BLaER1 treated with 17β-estradiol and CSF1 and Interleukin-3, amounts not matched to agents 10 nM and 100 nM (cell line): ENCODE measurements at regions not wholly inside any gene's neighbourhood (a gene's known extent, or its start where the extent isn't known, plus 50 kb on each side); places are given as distances from the start of the nearest gene placed in this dataset.
"Not testable (repeated sequence)": the region's sequence is repeated elsewhere in the genome, so short reads cannot be mapped to it uniquely, and the experiment has no call there.

Experiments
- H3K27ac ChIP-seq, 11 experiments: shearing (Covaris generic); formaldehyde crosslinking; 2 replicates each; pipeline ENCODE4 v1.8.1; 2022
- H3K27me3 ChIP-seq, 11 experiments: shearing (Covaris generic); formaldehyde crosslinking; 2 replicates each; pipeline ENCODE4 v1.8.1; 2022
- H3K36me3 ChIP-seq, 11 experiments: shearing (Covaris generic); formaldehyde crosslinking; 2 replicates each; pipeline ENCODE4 v1.8.1; 2022
- H3K4me1 ChIP-seq, 10 experiments: shearing (Covaris generic); formaldehyde crosslinking; 2 replicates each; pipeline ENCODE4 v1.8.1; 2022
- H3K4me2 ChIP-seq, 11 experiments: shearing (Covaris generic); formaldehyde crosslinking; 2 replicates each; pipeline ENCODE4 v1.8.1; 2022
- H3K4me3 ChIP-seq, 10 experiments: shearing (Covaris generic); formaldehyde crosslinking; 2 replicates each; pipeline ENCODE4 v1.8.1; 2022
- H3K9ac ChIP-seq, 11 experiments: shearing (Covaris generic); formaldehyde crosslinking; 2 replicates each; pipeline ENCODE4 v1.8.1; 2022
- H3K9me3 ChIP-seq, 11 experiments: shearing (Covaris generic); formaldehyde crosslinking; replicated peaks in 1 of 11; 2 replicates each; pipeline ENCODE4 v1.8.1; 2022
- H4K20me1 ChIP-seq, 11 experiments: shearing (Covaris generic); formaldehyde crosslinking; 2 replicates each; pipeline ENCODE4 v1.8.1; 2022
- Cebpa-rat ChIP-seq, 11 experiments: shearing (Covaris generic); IDR thresholded peaks; 2 replicates each; pipeline ENCODE4 v1.8.1; 2022

DNA sequence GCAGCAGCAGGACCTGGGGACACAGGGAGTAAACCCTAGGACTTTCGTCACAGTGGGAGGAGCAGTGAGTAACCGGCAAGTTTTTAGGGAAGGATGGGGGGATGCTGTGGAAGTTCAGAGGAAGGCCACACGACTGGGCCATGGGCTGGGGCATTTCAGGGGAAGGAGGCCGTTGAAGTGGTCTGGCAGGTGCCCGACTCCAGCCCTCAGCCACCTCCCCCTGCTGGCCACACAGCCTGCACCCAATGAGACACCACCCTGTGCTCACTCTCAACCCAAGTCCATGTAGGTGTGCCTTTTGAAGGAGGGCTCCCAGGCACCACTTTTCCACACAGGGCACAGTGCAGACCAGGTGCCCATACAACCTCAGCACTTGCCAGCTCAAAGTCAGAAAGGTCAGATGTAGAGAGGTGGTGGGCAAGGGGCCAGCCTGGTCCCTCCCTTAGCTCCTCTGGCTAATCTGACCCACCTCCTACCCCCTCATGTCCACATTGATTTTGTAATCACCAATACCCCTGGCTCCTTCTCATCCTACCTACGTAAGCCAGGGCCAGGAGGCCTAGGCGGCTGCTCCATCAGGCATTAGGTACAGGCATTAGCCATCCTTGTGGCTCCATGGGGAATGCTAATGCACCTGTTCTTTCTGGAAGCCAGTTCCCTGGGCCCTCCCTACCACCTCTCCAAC, 211.2 kb downstream of the SMAD2 start:
- Histone ChIP-seq H3K4me3 (no peak overlapping the region), H3K9me3 (no peaks in the 10 kb centered on the region), H3K27ac (no peak overlapping the region), H4K20me1 (no peaks in the 10 kb centered on the region), H3K36me3 (no peaks in the 10 kb centered on the region), H3K9ac (no peak overlapping the region), H3K4me2 (no peak overlapping the region), H3K4me1 (no peaks in the 10 kb centered on the region), H3K27me3 (no peaks in the 10 kb centered on the region)
- no peak for TF ChIP-seq Cebpa-rat (IDR thresholded peaks at IDR 0.05)

DNA sequence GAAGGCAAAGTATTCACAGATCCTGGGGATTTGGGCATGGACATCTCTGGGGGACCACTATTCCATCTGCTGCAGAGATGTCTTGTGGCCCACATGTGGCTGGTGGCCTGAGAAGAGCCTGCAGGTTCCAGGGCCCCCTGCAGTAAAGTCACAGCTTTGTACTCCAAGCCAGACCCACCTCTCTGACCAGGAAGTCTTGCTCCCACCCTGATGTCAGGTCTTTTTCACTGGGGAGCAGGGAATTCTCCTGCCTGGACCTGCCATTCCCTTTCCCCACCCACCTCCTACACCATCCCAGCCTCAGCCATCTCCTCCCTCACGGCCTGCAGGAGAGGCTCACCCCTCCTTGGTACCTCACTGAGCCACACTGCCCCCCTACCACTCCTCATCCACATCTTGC, 211.8 kb downstream of the SMAD2 start:
- Histone ChIP-seq H3K4me2 (no peak overlapping the region), H3K4me1 (no peaks in the 10 kb centered on the region), H3K36me3 (no peaks in the 10 kb centered on the region), H3K9ac (no peak overlapping the region), H3K4me3 (no peak overlapping the region), H3K27me3 (no peaks in the 10 kb centered on the region), H3K27ac (no peak overlapping the region), H4K20me1 (no peaks in the 10 kb centered on the region), H3K9me3 (no peaks in the 10 kb centered on the region)
- TF ChIP-seq Cebpa-rat (IDR thresholded peaks at IDR 0.05), result no peak

DNA sequence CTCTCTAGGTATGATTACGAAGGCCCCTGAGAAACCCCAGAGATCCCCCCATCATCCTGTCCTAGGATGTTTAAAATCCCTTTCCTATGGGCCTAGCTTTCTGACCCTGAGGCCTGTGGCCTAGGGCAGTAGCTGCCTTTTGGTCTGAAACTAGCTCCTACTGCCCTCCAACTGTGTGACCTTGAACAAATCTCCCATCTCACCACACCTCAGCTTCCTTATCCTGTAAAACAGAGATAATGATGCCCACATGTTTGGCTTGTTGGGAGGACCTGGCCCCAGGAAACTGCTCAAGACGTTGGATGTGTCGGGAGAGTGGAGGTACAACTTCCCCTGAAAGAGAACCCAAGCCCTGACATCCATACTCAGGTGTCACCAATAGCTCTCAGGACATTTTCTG, 213.2 kb downstream of the SMAD2 start:
- Histone ChIP-seq H3K36me3 (no peaks in the 10 kb centered on the region), H3K9ac (no peak overlapping the region), H3K4me3 (no peak overlapping the region), H3K4me1 (no peaks in the 10 kb centered on the region), H3K27me3 (no peaks in the 10 kb centered on the region), H3K27ac (no peak overlapping the region), H3K4me2 (no peak overlapping the region), H4K20me1 (no peaks in the 10 kb centered on the region), H3K9me3 (no peaks in the 10 kb centered on the region)
- TF ChIP-seq Cebpa-rat (IDR thresholded peaks at IDR 0.05), result no peak

DNA sequence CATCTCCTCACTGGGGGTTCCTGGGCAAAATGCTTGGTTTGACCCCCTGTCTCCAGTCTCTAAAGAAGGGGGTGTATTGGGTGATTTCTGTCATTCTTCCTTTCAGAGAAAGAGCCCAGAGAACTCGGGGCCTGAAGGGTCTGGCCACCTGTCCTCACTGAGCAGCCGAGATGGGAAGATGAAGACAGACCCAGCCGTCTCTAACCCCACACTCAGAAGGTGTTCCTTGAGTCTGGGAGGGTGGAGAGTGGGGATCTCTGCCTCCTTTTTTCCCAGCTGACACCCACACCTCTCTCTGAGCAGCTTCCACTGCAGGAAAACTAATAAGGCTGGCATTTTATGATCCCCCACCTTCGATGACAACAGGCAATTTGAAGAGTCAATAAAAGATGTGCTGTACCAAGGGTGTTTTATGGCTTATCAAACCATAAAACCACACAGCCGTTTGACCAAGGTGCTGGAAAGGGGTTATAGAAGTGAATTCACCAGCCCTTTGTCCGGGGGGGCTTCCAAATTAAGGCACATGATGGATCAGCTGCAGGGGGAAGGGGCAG, 213.8 kb downstream of the SMAD2 start:
- Histone ChIP-seq H3K4me3 (no peak overlapping the region), H3K9ac (no peak overlapping the region), H3K9me3 (no peaks in the 10 kb centered on the region)

DNA sequence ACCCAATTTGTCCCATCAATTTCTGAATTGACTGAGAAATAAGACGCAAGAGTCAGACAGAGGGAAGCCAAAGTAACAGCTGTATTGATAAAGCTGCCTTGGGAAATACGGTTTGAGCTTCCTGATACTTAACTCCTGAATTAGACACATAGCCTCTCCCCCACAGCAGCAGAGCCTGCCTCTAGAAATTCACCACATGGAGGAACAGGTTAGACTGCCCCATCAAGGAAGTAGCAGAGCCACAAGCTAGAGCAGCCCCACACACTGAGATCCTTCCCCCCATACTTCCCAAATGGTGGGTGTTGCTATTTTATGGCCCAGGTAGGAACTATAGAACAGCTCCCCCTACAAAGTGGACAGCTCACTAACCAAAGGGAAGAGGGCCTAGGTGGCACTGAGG, 220.0 kb downstream of the SMAD2 start:
- Histone ChIP-seq H4K20me1 (no peaks in the 10 kb centered on the region), H3K9ac (no peak overlapping the region), H3K36me3 (no peaks in the 10 kb centered on the region), H3K9me3 (no peaks in the 10 kb centered on the region), H3K4me2 (no peak overlapping the region), H3K27ac (no peak overlapping the region), H3K4me3 (no peak overlapping the region), H3K4me1 (no peaks in the 10 kb centered on the region), H3K27me3 (no peaks in the 10 kb centered on the region)
- TF ChIP-seq Cebpa-rat (IDR thresholded peaks at IDR 0.05), result no peak

More for the DNA sequence above, 213.8 kb downstream of the SMAD2 start:
- Histone ChIP-seq H3K36me3 (no peaks in the 10 kb centered on the region), H3K27me3 (no peaks in the 10 kb centered on the region), H3K27ac (no peak overlapping the region), H3K4me1 (no peaks in the 10 kb centered on the region), H4K20me1 (no peaks in the 10 kb centered on the region), H3K4me2 (no peak overlapping the region)
- TF ChIP-seq Cebpa-rat (IDR thresholded peaks at IDR 0.05), result no peak

DNA sequence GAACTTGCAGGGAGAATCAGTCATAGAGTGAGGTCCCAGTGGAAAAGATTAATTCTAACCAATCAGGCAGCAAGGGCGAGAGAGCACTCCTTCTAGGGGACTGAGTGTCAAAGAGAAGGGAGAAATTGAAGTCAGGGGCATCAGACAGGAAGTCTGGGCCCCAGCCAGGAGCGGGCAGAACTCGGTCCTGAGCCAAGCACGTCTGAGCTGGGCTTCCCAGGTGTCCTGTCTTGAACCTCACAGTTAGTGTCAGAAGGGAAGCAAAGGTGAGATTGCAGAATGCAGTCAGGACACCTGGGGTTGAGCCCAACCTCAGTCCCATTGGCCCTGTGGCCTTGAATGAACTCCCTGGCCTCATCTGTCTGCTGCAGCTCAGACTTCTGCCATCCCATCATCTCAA, 220.9 kb downstream of the SMAD2 start:
- Histone ChIP-seq H3K36me3 (no peaks in the 10 kb centered on the region), H3K4me3 (no peak overlapping the region), H3K9me3 (no peaks in the 10 kb centered on the region), H3K9ac (no peak overlapping the region), H4K20me1 (no peaks in the 10 kb centered on the region), H3K27me3 (no peaks in the 10 kb centered on the region), H3K4me2 (no peak overlapping the region), H3K27ac (no peak overlapping the region), H3K4me1 (no peaks in the 10 kb centered on the region)
- no peak for TF ChIP-seq Cebpa-rat (IDR thresholded peaks at IDR 0.05)

DNA sequence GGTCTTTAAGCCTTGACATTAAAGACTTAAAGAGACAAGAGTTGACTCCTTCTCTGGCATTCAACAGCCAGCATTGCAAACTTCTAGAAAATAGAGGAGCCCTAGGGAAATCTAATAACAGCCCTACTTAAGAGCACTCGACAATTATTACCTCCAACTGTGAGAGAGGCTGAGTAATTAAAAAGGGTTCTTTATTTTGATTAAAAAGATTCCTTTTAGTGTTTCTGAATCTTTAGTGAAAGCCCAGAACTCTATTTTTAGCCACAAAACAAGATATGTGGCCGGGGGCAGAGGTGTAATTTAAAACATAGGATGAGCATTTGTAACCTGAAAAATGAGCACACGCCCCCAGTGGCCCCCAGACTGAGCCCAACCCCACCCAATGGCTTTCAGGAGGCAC, 222.3 kb downstream of the SMAD2 start:
- no peak overlapping the region for H3K4me2 ChIP-seq
- no peaks in the 10 kb centered on the region for H3K36me3 ChIP-seq
- H3K27ac ChIP-seq, result no peak overlapping the region
- H3K27me3 ChIP-seq, result no peaks in the 10 kb centered on the region
- H3K4me1 ChIP-seq, result no peaks in the 10 kb centered on the region
- no peaks in the 10 kb centered on the region for H4K20me1 ChIP-seq
- H3K4me3 ChIP-seq, result no peak overlapping the region
- no peaks in the 10 kb centered on the region for H3K9me3 ChIP-seq
- no peak overlapping the region for H3K9ac ChIP-seq
- no peak for TF ChIP-seq Cebpa-rat (IDR thresholded peaks at IDR 0.05)

DNA sequence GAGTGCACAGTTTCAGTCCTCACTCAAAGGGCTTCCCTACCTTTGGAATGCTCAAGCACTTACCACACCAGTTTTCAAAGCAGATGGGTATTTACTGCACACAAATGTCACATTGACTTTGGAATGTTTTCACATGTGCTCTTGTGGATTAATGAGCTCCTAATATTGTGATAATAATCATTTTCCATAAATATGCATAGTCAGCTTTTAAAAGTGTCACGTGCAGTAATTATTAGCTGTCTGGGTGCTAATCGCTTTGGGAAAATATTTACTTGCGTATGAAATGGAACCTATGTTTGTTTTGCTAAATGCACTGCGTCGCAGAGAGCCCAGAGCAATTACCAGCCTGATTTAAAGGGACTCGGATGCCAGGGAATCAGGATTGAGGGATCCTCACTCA, 229.3 kb downstream of the SMAD2 start:
- Histone ChIP-seq H3K27me3 (no peaks in the 10 kb centered on the region), H3K4me3 (no peak overlapping the region), H3K9ac (no peak overlapping the region), H3K36me3 (no peaks in the 10 kb centered on the region), H3K9me3 (no peaks in the 10 kb centered on the region), H3K4me2 (no peak overlapping the region), H3K4me1 (no peaks in the 10 kb centered on the region), H4K20me1 (no peaks in the 10 kb centered on the region), H3K27ac (no peak overlapping the region)
- TF ChIP-seq Cebpa-rat (IDR thresholded peaks at IDR 0.05), result no peak

DNA sequence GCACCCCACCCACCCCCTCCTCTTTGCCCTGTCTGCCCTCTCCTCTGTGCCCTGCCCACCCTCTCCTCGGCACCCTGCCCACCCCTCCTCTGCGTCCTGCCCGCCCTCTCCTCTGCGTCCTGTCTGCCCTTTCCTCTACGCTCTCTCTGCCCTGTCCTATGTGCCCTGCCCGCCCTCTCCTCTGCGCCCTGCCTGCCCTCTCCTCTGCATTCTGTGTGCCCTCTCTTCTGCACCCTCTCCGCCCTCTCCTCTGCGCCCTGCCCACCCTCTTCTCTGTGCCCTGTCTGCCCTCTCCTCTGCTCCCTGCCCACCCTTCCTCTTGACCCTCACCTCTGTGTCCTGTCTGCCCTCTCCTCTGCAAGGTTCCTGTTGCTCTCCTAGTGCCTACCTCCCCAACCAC, 233.6 kb downstream of the SMAD2 start:
- no peaks in the 10 kb centered on the region for H3K27me3 ChIP-seq
- no peak overlapping the region for H3K4me3 ChIP-seq
- no peak overlapping the region for H3K27ac ChIP-seq
- no peak overlapping the region for H3K4me2 ChIP-seq
- no peaks in the 10 kb centered on the region for H3K4me1 ChIP-seq
- no peak for TF ChIP-seq Cebpa-rat (IDR thresholded peaks at IDR 0.05)
- H3K9ac ChIP-seq, result no peak overlapping the region
- H4K20me1 ChIP-seq, result no peaks in the 10 kb centered on the region
- H3K9me3 ChIP-seq, result no peaks in the 10 kb centered on the region
- no peaks in the 10 kb centered on the region for H3K36me3 ChIP-seq

DNA sequence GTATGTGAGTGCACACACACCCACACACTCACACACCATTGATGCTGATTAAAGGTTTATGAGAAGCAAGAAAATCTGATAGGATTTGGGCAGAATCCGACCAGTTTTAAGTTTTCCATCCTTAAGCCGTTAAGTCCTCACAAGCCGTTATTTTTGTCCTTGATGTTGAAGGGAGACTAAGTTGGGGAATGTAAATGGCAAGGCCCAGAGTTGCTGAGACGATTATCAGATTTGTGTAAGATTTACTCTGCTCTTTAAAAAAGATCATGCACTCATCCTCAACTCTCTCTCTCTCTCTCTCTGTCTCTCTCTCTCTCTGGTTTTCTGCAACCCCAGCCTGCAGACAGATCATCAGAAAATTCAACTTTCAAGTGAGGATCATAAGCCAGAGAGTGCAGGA, 238.8 kb downstream of the SMAD2 start:
- no peaks in the 10 kb centered on the region for H3K4me1 ChIP-seq
- no peak overlapping the region for H3K9ac ChIP-seq
- H3K27ac ChIP-seq, result no peak overlapping the region
- H3K9me3 ChIP-seq, result no peaks in the 10 kb centered on the region
- no peak for TF ChIP-seq Cebpa-rat (IDR thresholded peaks at IDR 0.05)
- no peak overlapping the region for H3K4me3 ChIP-seq
- H3K4me2 ChIP-seq, result no peak overlapping the region
- no peaks in the 10 kb centered on the region for H3K36me3 ChIP-seq
- no peaks in the 10 kb centered on the region for H3K27me3 ChIP-seq
- H4K20me1 ChIP-seq, result no peaks in the 10 kb centered on the region

DNA sequence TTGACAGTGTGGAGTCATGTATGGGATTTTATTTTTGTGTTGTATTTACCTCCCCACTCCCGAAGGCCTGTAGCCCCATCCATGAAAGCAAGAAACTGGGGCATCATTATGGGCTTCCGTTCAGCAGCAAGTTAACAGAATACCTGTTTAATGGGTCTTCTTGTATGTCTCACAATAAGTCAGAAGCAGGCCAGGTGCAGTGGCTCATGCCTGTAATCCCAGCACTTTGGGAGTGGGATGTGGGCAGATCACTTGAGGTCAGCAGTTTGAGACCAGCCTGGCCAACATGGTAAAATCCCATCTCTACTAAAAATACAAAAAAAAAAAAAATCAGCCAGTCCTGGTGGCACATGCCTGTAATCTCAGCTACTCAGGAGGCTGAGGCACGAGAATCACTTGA, 239.7 kb downstream of the SMAD2 start:
- not testable (repeated sequence) for H3K27me3 ChIP-seq, H3K9me3 ChIP-seq, H4K20me1 ChIP-seq, H3K4me2 ChIP-seq, H3K4me3 ChIP-seq, H3K9ac ChIP-seq, H3K36me3 ChIP-seq, H3K27ac ChIP-seq, H3K4me1 ChIP-seq
